Epithelial cell of esophagus (primary cell): ENCODE measurements at regions not wholly inside any gene's neighbourhood (a gene's known extent, or its start where the extent isn't known, plus 50 kb on each side); places are given as distances from the start of the nearest gene placed in this dataset.

ENCODE experiments used
- DNase-seq: peaks from one replicate; pipeline ENCODE4 v3.0.0; 2010; ENCODE audit warnings: low read depth
- H3K4me3 ChIP-seq: 2 replicates; pipeline ENCODE4 v1.5.1; 2011; ENCODE audit warnings: mild to moderate bottlenecking, low read length, control low read depth
- CTCF ChIP-seq: IDR thresholded peaks from 2 replicates; pipeline ENCODE4 v1.5.1; 2011; ENCODE audit warnings: low read depth, mild to moderate bottlenecking, low read length, control low read depth, inconsistent platforms; ENCODE audit not compliant: insufficient read depth; ENCODE audit errors: missing control alignments

GRCh38 chr2:59005836-59006615, 764.9 kb upstream of the FANCL start:
- DNase-seq: no peak
- TF ChIP-seq CTCF: no peak
- no peak overlapping the region for H3K4me3 ChIP-seq

- no peak for DNase-seq
- H3K4me3 ChIP-seq: no peak overlapping the region
- TF ChIP-seq CTCF: no peak
These were observed 763.5 kb upstream of the FANCL start for GRCh38 chr2:59004621-59005020.

GRCh38 chr2:59000796-59001195, 759.7 kb upstream of the FANCL start:
- DNase-seq: no peak
- no peak for TF ChIP-seq CTCF
- H3K4me3 ChIP-seq: no peak overlapping the region

- TF ChIP-seq CTCF: no peak
- H3K4me3 ChIP-seq: no peak overlapping the region
- peak; percentile 1 for DNase-seq
These were observed 751.1 kb upstream of the FANCL start for GRCh38 chr2:58992062-58992706.

- no peak overlapping the region for H3K4me3 ChIP-seq
- no peak for DNase-seq
- no peak for TF ChIP-seq CTCF
These were observed 750.2 kb upstream of the FANCL start for GRCh38 chr2:58991357-58991756.

GRCh38 chr2:58985541-58985940, 744.4 kb upstream of the FANCL start:
- TF ChIP-seq CTCF: no peak
- no peak for DNase-seq
- no peak overlapping the region for H3K4me3 ChIP-seq
